CD4-positive, alpha-beta T cell (primary cell): ENCODE measurements at regions not wholly inside any gene's neighbourhood (a gene's known extent, or its start where the extent isn't known, plus 50 kb on each side); places are given as distances from the start of the nearest gene placed in this dataset.

Source experiments
- ATAC-seq: fragments of 200-7000 bp; cut with Tn5 transposase; one replicate; pipeline ENCODE4 v1.10.0; 2022; ENCODE audit warnings: mild to moderate bottlenecking; ENCODE audit not compliant: poor library complexity
- CTCF ChIA-PET: fragments of 350-600 bp; sonication (Branson Sonifier 250); formaldehyde crosslinking; loops from one replicate; lab custom pipeline; 2021; ENCODE audit warnings: antibody characterized with exemption, inconsistent platforms; lab: Charles Lee
- POLR2A ChIA-PET: fragments of 350-600 bp; sonication (Branson Sonifier 250); formaldehyde crosslinking; loops from one replicate; lab custom pipeline; 2021; ENCODE audit warnings: antibody characterized with exemption, inconsistent platforms; lab: Charles Lee
- DNase-seq, 14 experiments: peaks; one replicate each; pipeline ENCODE4 v3.0.0-alpha.2; 2013 to 2020; ENCODE audit warnings: mixed read lengths in 2 of 14
- H3K27ac ChIP-seq, 2 donors: one replicate each; pipeline versions ENCODE4 v1.5.1 to v1.7.0; 2013; ENCODE audit warnings: low read length in 2 of 2, low read depth in 1 of 2, mild to moderate bottlenecking in 1 of 2
- H3K27me3 ChIP-seq, 2 experiments: 1 replicate in 1 of 2; 2 replicates in 1 of 2; pipeline versions ENCODE4 v1.6.1 to v1.7.0; 2013; ENCODE audit warnings: low read length in 2 of 2, control low read depth in 1 of 2, mild to moderate bottlenecking in 1 of 2, moderate library complexity in 1 of 2; ENCODE audit not compliant: insufficient read depth in 2 of 2, control insufficient read depth in 1 of 2
- H3K36me3 ChIP-seq: one replicate; pipeline ENCODE4 v1.6.1; 2013; ENCODE audit warnings: low read length, control low read depth; ENCODE audit not compliant: insufficient read depth
- H3K4me1 ChIP-seq: one replicate; pipeline ENCODE4 v1.6.1; 2013; ENCODE audit warnings: low read length, control low read depth; ENCODE audit not compliant: insufficient read depth
- H3K4me3 ChIP-seq: one replicate; pipeline ENCODE4 v1.5.1; 2013; ENCODE audit warnings: mild to moderate bottlenecking, low read length, moderate library complexity
- H3K9me3 ChIP-seq, 2 experiments: 1 replicate in 1 of 2; 2 replicates in 1 of 2; pipeline versions ENCODE4 v1.6.1 to v1.7.0; 2013; ENCODE audit warnings: low read length in 2 of 2, mild to moderate bottlenecking in 2 of 2, control low read depth in 1 of 2, moderate library complexity in 1 of 2; ENCODE audit not compliant: control insufficient read depth in 1 of 2, insufficient read depth in 1 of 2
- H3K27ac Mint-ChIP-seq: one replicate; pipeline ENCODE4 v1.8.0; 2020; ENCODE audit warnings: mixed read lengths
- H3K27me3 Mint-ChIP-seq: one replicate; pipeline ENCODE4 v1.8.0; 2021; ENCODE audit warnings: mixed read lengths
- H3K36me3 Mint-ChIP-seq: one replicate; pipeline ENCODE4 v1.8.0; 2021; ENCODE audit warnings: low read depth, mixed read lengths
- H3K4me1 Mint-ChIP-seq: one replicate; pipeline ENCODE4 v1.8.0; 2021; ENCODE audit warnings: low read depth, mixed read lengths
- H3K4me3 Mint-ChIP-seq: one replicate; pipeline ENCODE4 v1.8.0; 2020; ENCODE audit warnings: mild to moderate bottlenecking, mixed read lengths
- H3K9me3 Mint-ChIP-seq: one replicate; pipeline ENCODE4 v1.8.0; 2020; ENCODE audit warnings: mixed read lengths
- intact Hi-C, 2 experiments: fragments of 100-400 bp; cut with DNase I in 1 of 2; cut with micrococcal nuclease in 1 of 2; formaldehyde crosslinking; loops; one replicate each; pipeline versions ENCODE4 v1.15.1 to v1.9.0; 2023 to 2025; cut with DNase I, micrococcal nuclease
- TF ChIP-seq, protein P1 (sequence below): fragments of 200-600 bp; IDR thresholded peaks from one replicate; pipeline ENCODE4 v1.8.0; 2022; ENCODE audit warnings: antibody characterized with exemption, mild to moderate bottlenecking

DNA sequence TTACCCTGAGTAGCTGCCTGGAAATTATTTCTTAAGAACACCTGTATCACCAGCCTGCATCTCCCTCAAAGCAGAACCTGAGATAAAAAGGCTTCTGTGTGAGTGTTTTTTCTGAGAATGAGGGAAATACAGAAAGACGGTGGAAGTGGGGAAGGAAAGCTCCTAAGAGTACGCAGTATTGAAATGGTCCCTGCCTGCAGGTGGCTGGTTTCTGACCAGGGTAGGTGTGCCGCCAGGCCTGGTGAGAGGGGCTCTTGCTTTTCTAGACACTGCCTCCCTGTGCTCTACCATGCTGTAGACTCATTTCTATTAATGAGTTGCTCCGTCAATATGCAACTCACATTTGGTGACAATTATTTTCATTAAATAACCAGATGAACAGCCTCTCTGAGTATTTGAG is 201.7 kb downstream of the MAP2K4 start:
- Mint-ChIP-seq H3K27ac (no peak overlapping the region), H3K9me3 (peaks cover 6% of the 10 kb centered on the region), H3K27me3 (peaks cover 8% of the 10 kb centered on the region), H3K4me3 (no peak overlapping the region), H3K36me3 (no peaks in the 10 kb centered on the region), H3K4me1 (no peaks in the 10 kb centered on the region)
- no peaks in the 10 kb centered on the region for H3K4me1 ChIP-seq
- no peak for ATAC-seq
- peaks cover 0 to 14% of the 10 kb centered on the region in 2 experiments for H3K9me3 ChIP-seq
- ChIA-PET POLR2A (no interaction called here), CTCF (no interaction called here)
- TF ChIP-seq, protein P1, sequence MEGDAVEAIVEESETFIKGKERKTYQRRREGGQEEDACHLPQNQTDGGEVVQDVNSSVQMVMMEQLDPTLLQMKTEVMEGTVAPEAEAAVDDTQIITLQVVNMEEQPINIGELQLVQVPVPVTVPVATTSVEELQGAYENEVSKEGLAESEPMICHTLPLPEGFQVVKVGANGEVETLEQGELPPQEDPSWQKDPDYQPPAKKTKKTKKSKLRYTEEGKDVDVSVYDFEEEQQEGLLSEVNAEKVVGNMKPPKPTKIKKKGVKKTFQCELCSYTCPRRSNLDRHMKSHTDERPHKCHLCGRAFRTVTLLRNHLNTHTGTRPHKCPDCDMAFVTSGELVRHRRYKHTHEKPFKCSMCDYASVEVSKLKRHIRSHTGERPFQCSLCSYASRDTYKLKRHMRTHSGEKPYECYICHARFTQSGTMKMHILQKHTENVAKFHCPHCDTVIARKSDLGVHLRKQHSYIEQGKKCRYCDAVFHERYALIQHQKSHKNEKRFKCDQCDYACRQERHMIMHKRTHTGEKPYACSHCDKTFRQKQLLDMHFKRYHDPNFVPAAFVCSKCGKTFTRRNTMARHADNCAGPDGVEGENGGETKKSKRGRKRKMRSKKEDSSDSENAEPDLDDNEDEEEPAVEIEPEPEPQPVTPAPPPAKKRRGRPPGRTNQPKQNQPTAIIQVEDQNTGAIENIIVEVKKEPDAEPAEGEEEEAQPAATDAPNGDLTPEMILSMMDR, result no peak
- no peak for DNase-seq
- no peaks in the 10 kb centered on the region for H3K27me3 ChIP-seq
- H3K36me3 ChIP-seq, result no peaks in the 10 kb centered on the region
- H3K27ac ChIP-seq, result no peak overlapping the region
- H3K4me3 ChIP-seq, result no peak overlapping the region
- intact Hi-C loops, result no loop called here

GRCh38 chr17:12227547-12227946 is 206.9 kb downstream of the MAP2K4 start:
- TF ChIP-seq, protein P1, result no peak
- intact Hi-C loops, result no loop called here
- Histone ChIP-seq H3K36me3 (no peaks in the 10 kb centered on the region), H3K27me3 (no peaks in the 10 kb centered on the region), H3K4me1 (no peaks in the 10 kb centered on the region), H3K9me3 (peaks cover 0 to 7% of the 10 kb centered on the region in 2 experiments), H3K4me3 (no peak overlapping the region), H3K27ac (no peak overlapping the region)
- Mint-ChIP-seq H3K4me3 (no peak overlapping the region), H3K27me3 (peaks cover 7% of the 10 kb centered on the region), H3K36me3 (no peaks in the 10 kb centered on the region), H3K9me3 (peaks cover 10% of the 10 kb centered on the region), H3K27ac (no peak overlapping the region), H3K4me1 (no peaks in the 10 kb centered on the region)
- ChIA-PET CTCF (no interaction called here), POLR2A (no interaction called here)
- ATAC-seq (no peak), DNase-seq (no peak)

GRCh38 chr17:12229335-12229734 is 208.7 kb downstream of the MAP2K4 start:
- no peak overlapping the region for H3K4me3 ChIP-seq
- no peaks in the 10 kb centered on the region for H3K4me1 ChIP-seq
- POLR2A ChIA-PET, result no interaction called here
- peaks cover 0 to 7% of the 10 kb centered on the region in 2 experiments for H3K9me3 ChIP-seq
- DNase-seq (no peak), ATAC-seq (no peak)
- TF ChIP-seq, protein P1, result no peak
- H3K36me3 Mint-ChIP-seq, result no peaks in the 10 kb centered on the region
- intact Hi-C loops, result no loop called here
- H3K27me3 Mint-ChIP-seq, result peaks cover 7% of the 10 kb centered on the region
- no peak overlapping the region for H3K27ac Mint-ChIP-seq
- no peak overlapping the region for H3K4me3 Mint-ChIP-seq
- H3K27me3 ChIP-seq, result no peaks in the 10 kb centered on the region
- H3K27ac ChIP-seq, result no peak overlapping the region
- H3K9me3 Mint-ChIP-seq, result peaks cover 10% of the 10 kb centered on the region
- no peaks in the 10 kb centered on the region for H3K36me3 ChIP-seq
- no peaks in the 10 kb centered on the region for H3K4me1 Mint-ChIP-seq
- CTCF ChIA-PET, result no interaction called here
